GM04504 (cell line): ENCODE measurements at regions not wholly inside any gene's neighbourhood (a gene's known extent, or its start where the extent isn't known, plus 50 kb on each side); places are given as distances from the start of the nearest gene placed in this dataset.

Source experiments
- DNase-seq: peaks from one replicate; pipeline ENCODE4 v3.0.0-alpha.2; 2012; ENCODE audit warnings: low read depth

DNA sequence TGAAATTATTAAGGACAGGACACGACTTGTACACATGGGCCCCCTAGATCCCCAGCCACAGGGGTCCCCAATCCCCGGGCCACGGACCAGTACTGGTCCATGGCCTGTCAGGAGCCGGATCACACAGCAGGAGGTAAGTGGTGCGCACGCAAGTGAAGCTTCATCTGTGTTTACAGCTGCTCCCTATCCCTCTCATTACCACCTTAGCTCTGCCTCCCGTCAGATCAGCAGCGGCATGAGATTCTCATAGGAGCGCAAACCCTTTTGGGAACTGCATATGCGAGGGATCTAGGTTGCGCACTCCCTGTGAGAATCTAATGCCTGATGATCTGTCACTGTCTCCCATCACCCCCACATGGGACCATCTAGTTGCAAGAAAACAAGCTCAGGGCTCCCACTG, 137.8 kb upstream of the ZFHX3 start:
- no peak for DNase-seq

GRCh38 chr16:73183611-73184092, 135.7 kb upstream of the ZFHX3 start:
- DNase-seq: peak; percentile 60

DNA sequence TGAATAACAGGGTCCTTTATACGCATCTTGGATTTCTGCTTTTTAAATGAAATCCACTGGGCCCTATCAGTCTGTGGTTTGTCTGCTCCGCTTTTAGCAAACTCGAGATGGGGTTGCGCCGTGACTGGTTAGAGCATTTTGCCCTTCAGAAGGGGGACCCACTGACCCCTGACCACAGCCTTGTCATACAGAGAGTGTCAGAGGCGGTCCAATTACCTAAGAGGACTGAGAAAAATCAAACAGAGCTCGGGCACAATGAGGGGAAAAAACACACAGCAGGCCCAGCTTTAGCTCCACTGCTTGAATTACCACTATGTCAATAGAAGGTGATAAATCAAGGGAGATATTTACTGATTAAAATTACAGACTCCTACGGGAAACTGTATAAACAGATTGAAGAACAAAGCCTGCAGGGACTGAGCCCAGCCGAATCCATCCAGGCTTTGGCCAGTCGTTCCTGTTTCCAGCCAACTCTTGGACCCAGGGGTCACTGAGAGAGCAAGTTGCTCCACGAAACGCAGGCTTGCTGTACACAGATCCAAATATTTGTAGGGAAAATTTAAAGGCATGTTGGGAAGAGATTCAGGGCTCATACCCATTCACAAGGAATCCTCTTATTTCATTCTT, 131.9 kb upstream of the ZFHX3 start:
- DNase-seq: no peak

GRCh38 chr16:73177729-73178295, 129.9 kb upstream of the ZFHX3 start:
- DNase-seq: no peak

GRCh38 chr16:73176577-73177013, 128.7 kb upstream of the ZFHX3 start:
- peak; percentile 82 for DNase-seq

DNA sequence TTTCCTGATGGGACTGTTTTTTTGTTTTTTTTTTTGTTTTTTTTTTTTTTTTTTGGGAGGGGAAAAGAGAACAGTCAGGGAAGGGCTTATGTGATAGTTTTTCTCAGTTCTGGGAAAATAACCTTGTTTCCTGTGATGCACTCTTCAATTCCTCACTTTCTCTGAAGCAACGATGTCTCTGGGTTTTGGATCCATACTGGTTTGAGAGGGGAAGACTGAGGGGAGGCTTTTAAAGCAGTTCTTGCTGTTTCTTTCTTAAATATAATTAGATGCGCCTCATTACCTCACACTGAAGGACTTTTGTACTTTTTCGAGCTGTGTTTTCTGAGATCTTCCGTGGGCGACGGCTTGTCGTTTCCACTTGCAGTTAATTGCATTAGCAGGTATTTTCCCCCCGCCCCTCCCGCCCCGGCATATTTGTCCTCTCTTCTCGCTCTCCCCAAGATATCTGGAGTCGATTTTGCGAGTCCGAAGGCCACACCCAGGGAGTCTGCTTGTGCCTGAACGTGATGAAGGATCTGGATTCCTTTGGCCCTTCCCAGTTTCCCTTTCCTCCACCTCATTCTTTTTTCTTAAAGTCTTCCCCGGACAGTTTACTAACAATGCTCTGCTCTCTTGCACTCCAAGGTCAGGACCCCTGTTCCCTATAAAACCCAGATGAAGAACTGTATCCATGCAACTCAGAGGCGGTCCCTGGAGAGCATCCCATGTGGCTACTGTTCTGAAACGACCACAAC, 125.2 kb upstream of the ZFHX3 start:
- DNase-seq: no peak

GRCh38 chr16:73172241-73172972, 124.5 kb upstream of the ZFHX3 start:
- DNase-seq: peak; percentile 87

- no peak for DNase-seq
These were observed 123.9 kb upstream of the ZFHX3 start for GRCh38 chr16:73171901-73172240.

GRCh38 chr16:73171380-73171779, 123.5 kb upstream of the ZFHX3 start:
- no peak for DNase-seq

DNA sequence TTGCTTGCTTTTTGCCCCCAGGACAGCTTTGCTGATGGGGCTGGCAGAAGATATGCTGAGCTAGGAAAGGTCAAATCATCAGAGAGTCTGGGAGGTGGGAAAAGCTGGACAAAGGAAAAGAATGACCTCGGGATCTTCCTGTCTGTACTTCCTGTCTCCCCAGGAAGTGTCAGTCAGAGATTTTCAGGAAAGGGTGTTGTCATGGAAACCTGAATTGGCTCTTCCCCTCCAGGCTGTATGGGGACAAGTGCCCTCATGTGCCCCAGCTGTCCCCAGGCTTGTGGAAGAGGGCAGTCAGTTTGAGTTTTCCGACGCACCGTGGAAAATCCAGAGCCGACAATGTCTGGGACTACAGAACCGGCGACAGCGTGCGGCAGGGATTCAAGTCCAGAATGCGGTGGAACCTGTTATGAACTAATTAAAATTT, 122.7 kb upstream of the ZFHX3 start:
- no peak for DNase-seq

GRCh38 chr16:73166947-73167550, 119.1 kb upstream of the ZFHX3 start:
- DNase-seq: no peak

- DNase-seq: no peak
These were observed 118.5 kb upstream of the ZFHX3 start for GRCh38 chr16:73166441-73166851.

GRCh38 chr16:73163238-73163815, 115.4 kb upstream of the ZFHX3 start:
- no peak for DNase-seq

- DNase-seq: no peak
These were observed 114.0 kb upstream of the ZFHX3 start for GRCh38 chr16:73161977-73162376.

- DNase-seq: no peak
These were observed 111.4 kb upstream of the ZFHX3 start for GRCh38 chr16:73159296-73159695.

DNA sequence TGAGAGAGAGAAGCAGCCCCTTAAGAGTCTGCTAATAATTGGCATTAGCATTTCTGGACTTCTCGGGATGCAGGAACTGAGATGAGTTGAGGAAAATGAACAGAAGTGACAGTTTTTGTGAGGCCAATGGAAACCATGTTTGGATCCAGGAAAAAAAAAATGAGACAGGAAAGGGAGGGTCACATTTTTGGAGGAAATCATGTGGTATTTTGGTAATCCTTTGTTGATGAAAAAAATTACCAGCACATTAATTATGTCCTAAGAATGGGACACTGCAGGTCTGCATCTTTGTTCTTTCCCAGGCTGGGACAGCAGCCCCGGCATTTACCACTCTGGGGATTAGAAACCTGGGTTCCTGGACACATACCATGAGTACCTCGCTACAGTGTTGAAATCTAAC, 109.9 kb upstream of the ZFHX3 start:
- no peak for DNase-seq

DNA sequence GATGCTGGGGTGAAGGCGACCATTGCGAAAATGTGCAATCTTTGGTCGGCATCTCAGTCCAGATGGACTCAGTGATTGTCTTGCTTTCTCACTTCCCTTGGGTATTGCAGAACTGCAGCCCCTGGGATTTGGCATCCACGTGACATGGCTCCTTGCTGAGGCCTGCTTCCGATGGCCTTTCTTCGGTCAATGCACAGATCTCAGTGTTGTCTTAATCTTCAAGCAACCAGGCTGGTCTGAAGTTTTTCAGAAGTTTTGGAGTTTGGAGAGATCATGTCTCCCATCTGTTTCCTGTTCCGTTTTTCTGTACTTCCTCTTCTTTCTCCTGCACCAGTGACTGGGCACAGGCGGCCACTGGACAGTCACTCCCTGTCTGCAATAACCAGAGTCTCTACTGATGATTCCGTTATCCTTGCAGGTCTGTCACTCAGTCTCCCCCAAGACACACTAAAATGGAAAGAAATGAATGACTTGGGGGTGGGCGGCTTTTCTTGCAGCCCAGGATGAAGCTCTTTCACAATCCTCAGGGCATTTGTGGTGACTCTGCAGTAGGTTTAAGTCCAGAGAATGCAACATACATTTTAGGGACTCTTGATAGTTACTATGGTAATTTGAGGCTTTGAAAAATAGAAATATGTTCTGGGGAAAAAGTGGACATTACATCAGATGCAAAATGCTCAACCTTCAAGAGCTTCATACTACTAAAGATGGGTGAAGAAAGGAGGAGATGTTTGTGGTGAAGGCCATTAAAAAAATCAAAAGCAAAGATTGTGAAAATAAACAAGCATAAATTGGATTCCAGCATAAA, 106.3 kb upstream of the ZFHX3 start:
- no peak for DNase-seq

DNA sequence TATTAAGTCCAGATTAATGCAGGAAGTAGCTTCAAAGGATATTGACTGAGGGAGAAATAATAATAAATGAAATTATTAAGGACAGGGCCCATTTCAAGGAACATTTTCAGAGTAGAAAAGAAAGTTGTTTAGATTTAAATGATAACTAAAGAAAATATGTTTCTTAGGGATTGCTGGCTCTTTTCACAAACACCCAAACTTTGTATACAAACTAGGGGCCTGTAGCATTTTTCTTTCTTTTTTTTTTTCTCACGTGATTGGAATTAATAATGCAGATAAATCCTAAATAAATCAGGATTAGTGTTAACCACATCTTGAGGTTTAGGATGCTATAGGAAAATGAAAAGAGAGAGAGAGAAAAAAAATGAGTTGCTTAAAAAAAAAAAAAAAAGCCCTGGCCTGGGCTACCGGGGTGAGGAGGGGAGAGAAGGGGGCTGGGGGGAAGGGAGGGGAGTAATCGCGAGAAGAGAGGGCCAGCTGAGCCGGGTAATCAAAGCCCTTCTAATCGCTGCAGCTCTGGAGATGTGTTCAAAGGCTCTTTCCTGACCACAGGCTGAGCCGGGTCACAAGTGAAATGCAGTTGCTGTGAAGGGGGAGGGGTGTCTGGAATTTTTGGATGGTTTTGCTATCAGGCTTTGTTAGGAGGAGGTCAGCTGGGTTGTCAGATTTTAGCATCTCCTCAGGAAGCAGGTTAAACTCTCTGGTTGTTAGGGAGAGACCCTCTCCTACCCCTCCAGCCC, 104.6 kb upstream of the ZFHX3 start:
- no peak for DNase-seq

DNA sequence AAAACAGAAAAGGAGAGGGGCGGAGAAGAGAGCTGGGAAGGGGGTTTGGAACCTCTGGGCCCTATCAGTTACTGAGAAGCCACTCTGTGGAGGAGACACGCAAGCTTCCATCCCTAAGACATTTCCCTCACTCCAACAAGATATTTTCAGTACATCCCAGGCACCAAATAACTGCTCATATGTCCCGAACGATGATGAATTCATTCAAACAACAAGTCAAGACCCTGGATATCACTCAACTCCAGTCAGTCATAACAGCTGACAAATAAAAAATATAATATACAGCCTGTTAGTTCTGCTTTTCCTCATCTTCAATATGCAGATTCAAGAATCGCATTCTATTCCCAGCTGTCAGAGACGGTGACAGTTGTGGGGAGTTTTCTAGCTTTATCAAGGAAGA, 104.0 kb upstream of the ZFHX3 start:
- DNase-seq: no peak

GRCh38 chr16:73151225-73151624, 103.3 kb upstream of the ZFHX3 start:
- DNase-seq: no peak
